ENCODE measurements at regions not wholly inside any gene's neighbourhood (a gene's known extent, or its start where the extent isn't known, plus 50 kb on each side); places are given as distances from the start of the nearest gene placed in this dataset.
"Not testable (repeated sequence)": the region's sequence is repeated elsewhere in the genome, so short reads cannot be mapped to it uniquely, and the experiment has no call there.

DNA sequence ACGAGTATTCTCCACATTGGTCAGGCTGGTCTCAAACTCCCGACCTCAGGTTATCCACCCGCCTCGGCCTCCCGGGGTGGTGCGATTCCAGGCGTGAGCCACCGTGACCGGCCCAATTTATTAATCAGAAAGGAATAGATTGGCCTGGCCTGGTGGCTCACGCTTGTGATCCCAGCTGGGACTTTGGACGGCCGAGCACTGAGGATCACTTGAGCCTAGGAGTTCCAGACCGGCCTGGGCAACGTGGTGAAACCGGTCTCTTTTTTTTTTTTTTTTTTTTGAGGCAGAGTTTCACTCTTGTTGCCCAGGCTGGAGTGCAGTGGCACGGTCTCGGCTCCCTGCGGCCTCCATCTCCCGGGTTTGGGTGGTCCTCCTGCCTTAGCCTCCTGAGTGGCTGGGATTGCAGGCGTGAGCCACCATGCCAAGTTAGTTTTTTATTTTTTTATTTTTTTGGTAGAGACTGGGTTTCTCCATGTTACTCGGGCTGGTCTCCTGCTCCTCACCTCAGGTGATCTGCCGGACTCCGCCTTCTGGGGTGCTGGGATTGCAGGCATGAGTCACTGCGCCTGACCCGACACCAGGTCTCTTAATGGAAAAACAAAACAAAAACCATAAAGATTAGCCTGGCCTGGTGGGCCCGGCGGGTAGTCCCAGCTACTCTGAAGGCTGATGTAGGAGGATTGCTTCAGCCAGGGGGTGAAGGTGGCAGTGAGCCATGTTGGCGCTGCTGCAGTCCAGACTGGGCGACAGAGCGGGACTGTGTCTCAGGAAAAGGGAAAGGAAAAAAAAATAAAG is 141.0 kb downstream of the GOLGA6L22 start:
- H3K36me3 Mint-ChIP-seq; ATAC-seq; H3K4me3 ChIP-seq (ENCODE audit: low read length); H3K4me3 Mint-ChIP-seq; H3K27me3 Mint-ChIP-seq; CTCF ChIA-PET; intact Hi-C loops (cut with micrococcal nuclease); H3K9me3 Mint-ChIP-seq; H3K9me3 ChIP-seq (ENCODE audit: control insufficient read depth in 2 of 3, low read length in 3 of 3); H3K36me3 ChIP-seq (ENCODE audit: control insufficient read depth in 2 of 3, insufficient read depth in 3 of 3, low read length in 3 of 3); H3K27me3 ChIP-seq (ENCODE audit: control insufficient read depth in 2 of 2, insufficient read depth in 2 of 2, low read length in 2 of 2); DNase-seq; H3K27ac Mint-ChIP-seq; POLR2A ChIA-PET; H3K27ac ChIP-seq (ENCODE audit: low read depth, low read length); H3K4me1 ChIP-seq (ENCODE audit: control insufficient read depth in 2 of 2, insufficient read depth in 2 of 2, low read length in 2 of 2); H3K4me1 Mint-ChIP-seq: not testable (repeated sequence)

DNA sequence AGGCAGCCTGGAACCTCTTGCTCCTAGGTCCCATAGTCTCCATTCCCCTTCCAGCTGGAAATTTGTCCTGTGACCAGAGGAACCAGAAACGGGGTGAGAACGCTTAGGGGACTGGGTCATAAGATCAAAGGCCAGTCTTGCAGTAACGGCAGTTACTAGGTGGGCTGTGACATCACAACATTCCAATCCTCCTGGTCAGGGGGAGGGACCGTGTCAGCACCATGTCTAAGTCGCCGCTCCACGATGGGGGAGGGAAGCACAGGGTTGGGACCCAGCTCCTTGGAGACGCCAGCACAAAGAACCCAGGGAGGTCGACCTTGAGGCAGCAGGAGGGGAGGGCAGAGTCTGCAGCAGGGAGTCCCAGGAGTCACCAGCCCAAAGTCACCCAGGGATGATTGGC is 158.3 kb downstream of the GOLGA6L22 start:
- H3K9me3 Mint-ChIP-seq; H3K4me3 Mint-ChIP-seq; H3K4me3 ChIP-seq (ENCODE audit: low read length); POLR2A ChIA-PET; H3K36me3 Mint-ChIP-seq; H3K27ac Mint-ChIP-seq; H3K4me1 Mint-ChIP-seq; H3K27ac ChIP-seq (ENCODE audit: low read depth, low read length); H3K27me3 ChIP-seq (ENCODE audit: control insufficient read depth in 2 of 2, insufficient read depth in 2 of 2, low read length in 2 of 2); ATAC-seq; CTCF ChIA-PET; H3K4me1 ChIP-seq (ENCODE audit: control insufficient read depth in 2 of 2, insufficient read depth in 2 of 2, low read length in 2 of 2); intact Hi-C loops (cut with micrococcal nuclease); H3K9me3 ChIP-seq (ENCODE audit: control insufficient read depth in 2 of 3, low read length in 3 of 3); H3K27me3 Mint-ChIP-seq; DNase-seq; H3K36me3 ChIP-seq (ENCODE audit: control insufficient read depth in 2 of 3, insufficient read depth in 3 of 3, low read length in 3 of 3): not testable (repeated sequence)

DNA sequence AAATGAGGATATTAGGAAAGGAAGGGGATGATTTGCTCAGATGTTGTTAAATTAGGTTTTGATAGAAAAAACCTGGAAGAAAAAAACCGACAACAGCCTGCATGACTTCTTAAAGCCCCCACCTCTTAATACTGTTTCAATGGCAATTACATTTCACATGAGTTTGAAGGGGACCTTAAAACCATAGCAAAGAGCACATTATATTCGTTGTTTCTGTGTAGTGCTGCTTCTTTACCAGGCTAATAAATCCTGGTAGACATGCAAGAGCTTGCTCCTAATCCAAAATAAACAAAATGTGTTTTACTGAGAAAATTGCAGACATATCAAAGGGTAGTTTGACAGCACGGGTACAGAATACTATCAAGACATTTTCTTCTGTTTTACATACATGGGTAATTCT is 154.7 kb upstream of the NIPA1 start:
- H3K4me1 Mint-ChIP-seq; POLR2A ChIA-PET; H3K27me3 Mint-ChIP-seq; H3K27ac Mint-ChIP-seq; H3K27ac ChIP-seq (ENCODE audit: low read depth, low read length); H3K4me1 ChIP-seq (ENCODE audit: control insufficient read depth in 2 of 2, insufficient read depth in 2 of 2, low read length in 2 of 2); H3K9me3 ChIP-seq (ENCODE audit: control insufficient read depth in 2 of 3, low read length in 3 of 3); DNase-seq; ATAC-seq; H3K36me3 ChIP-seq (ENCODE audit: control insufficient read depth in 2 of 3, insufficient read depth in 3 of 3, low read length in 3 of 3); H3K9me3 Mint-ChIP-seq; H3K4me3 Mint-ChIP-seq; H3K4me3 ChIP-seq (ENCODE audit: low read length); intact Hi-C loops (cut with micrococcal nuclease); H3K27me3 ChIP-seq (ENCODE audit: control insufficient read depth in 2 of 2, insufficient read depth in 2 of 2, low read length in 2 of 2); H3K36me3 Mint-ChIP-seq; CTCF ChIA-PET: not testable (repeated sequence)

DNA sequence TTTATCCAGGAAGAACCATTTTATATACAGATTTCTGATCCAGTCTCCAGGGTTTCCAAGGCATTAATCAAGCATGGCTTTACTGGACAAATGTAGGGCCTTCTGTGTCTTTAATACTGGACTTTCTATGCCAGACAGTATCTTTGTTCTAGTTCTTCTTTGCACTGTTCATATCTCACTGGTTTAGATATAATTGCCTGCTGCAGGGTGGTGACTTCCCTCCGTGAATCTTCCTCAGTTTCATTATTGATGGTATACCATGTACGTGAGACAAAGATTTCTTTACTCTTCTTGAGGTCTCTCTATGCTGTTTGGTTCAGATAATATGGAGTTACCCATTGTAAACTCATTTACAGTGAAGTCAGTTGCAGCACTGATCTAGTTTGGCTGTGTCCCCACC is 146.5 kb upstream of the NIPA1 start:
- H3K27ac Mint-ChIP-seq; ATAC-seq; POLR2A ChIA-PET; H3K27ac ChIP-seq (ENCODE audit: low read depth, low read length); intact Hi-C loops (cut with micrococcal nuclease); H3K9me3 Mint-ChIP-seq; H3K27me3 ChIP-seq (ENCODE audit: control insufficient read depth in 2 of 2, insufficient read depth in 2 of 2, low read length in 2 of 2); H3K4me1 ChIP-seq (ENCODE audit: control insufficient read depth in 2 of 2, insufficient read depth in 2 of 2, low read length in 2 of 2); H3K9me3 ChIP-seq (ENCODE audit: control insufficient read depth in 2 of 3, low read length in 3 of 3); DNase-seq; H3K36me3 ChIP-seq (ENCODE audit: control insufficient read depth in 2 of 3, insufficient read depth in 3 of 3, low read length in 3 of 3); H3K4me3 ChIP-seq (ENCODE audit: low read length); H3K4me1 Mint-ChIP-seq; H3K4me3 Mint-ChIP-seq; H3K36me3 Mint-ChIP-seq; CTCF ChIA-PET: not testable (repeated sequence)
- peaks cover 6 to 21% (median 15%) of the 10 kb centered on the region in 5 donors for H3K27me3 Mint-ChIP-seq

DNA sequence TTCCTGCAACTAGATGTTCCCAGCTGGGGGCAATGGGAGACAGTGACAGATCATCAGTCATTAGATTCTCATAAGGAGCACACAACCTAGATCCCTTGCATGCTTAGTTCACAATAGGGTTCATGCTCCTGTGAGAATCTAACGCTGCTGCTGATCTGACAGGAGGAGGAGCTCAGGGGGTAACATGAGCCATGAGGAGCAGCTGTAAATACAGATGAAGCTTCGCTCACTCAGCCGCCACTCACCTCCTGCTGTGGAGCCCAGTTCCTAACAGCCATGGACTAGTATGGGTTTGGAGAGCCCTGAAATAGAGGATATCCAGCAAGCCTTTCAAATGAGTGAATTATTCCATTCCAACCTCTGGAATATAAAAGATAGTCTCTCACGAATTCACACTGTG is 137.0 kb upstream of the NIPA1 start:
- POLR2A ChIA-PET; H3K4me1 Mint-ChIP-seq; H3K4me1 ChIP-seq (ENCODE audit: control insufficient read depth in 2 of 2, insufficient read depth in 2 of 2, low read length in 2 of 2); H3K9me3 Mint-ChIP-seq; H3K4me3 ChIP-seq (ENCODE audit: low read length); CTCF ChIA-PET; ATAC-seq; H3K9me3 ChIP-seq (ENCODE audit: control insufficient read depth in 2 of 3, low read length in 3 of 3); H3K36me3 Mint-ChIP-seq; H3K27ac Mint-ChIP-seq; intact Hi-C loops (cut with micrococcal nuclease); DNase-seq; H3K27me3 ChIP-seq (ENCODE audit: control insufficient read depth in 2 of 2, insufficient read depth in 2 of 2, low read length in 2 of 2); H3K4me3 Mint-ChIP-seq; H3K36me3 ChIP-seq (ENCODE audit: control insufficient read depth in 2 of 3, insufficient read depth in 3 of 3, low read length in 3 of 3); H3K27ac ChIP-seq (ENCODE audit: low read depth, low read length): not testable (repeated sequence)
- peaks cover 0 to 35% (median 9%) of the 10 kb centered on the region in 5 donors for H3K27me3 Mint-ChIP-seq

DNA sequence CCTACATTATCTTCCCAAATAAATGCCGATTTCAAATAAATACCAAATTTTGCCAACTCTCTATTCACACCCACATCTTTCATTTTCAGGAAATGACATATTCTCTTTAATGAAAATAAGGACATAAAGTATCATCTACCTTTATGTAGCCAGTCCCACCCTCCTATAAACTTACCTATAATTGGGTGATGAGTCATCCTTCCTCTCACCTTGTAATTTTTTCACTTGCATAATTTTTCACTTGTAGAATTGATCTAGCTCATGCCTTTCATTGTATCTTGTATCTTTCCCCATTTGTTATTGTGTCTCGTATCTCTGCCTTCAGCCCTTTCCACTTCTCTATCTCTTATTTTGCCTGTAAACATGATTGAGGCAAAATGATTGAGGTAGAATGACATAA is 135.3 kb upstream of the NIPA1 start:
- POLR2A ChIA-PET; H3K27me3 ChIP-seq (ENCODE audit: control insufficient read depth in 2 of 2, insufficient read depth in 2 of 2, low read length in 2 of 2); DNase-seq; H3K4me1 Mint-ChIP-seq; H3K4me3 ChIP-seq (ENCODE audit: low read length); H3K9me3 ChIP-seq (ENCODE audit: control insufficient read depth in 2 of 3, low read length in 3 of 3); H3K27ac Mint-ChIP-seq; intact Hi-C loops (cut with micrococcal nuclease); H3K36me3 Mint-ChIP-seq; H3K4me1 ChIP-seq (ENCODE audit: control insufficient read depth in 2 of 2, insufficient read depth in 2 of 2, low read length in 2 of 2); CTCF ChIA-PET; H3K27ac ChIP-seq (ENCODE audit: low read depth, low read length); H3K4me3 Mint-ChIP-seq; H3K36me3 ChIP-seq (ENCODE audit: control insufficient read depth in 2 of 3, insufficient read depth in 3 of 3, low read length in 3 of 3); H3K9me3 Mint-ChIP-seq; ATAC-seq: not testable (repeated sequence)
- H3K27me3 Mint-ChIP-seq, result peaks cover 0 to 35% (median 3%) of the 10 kb centered on the region in 5 donors

DNA sequence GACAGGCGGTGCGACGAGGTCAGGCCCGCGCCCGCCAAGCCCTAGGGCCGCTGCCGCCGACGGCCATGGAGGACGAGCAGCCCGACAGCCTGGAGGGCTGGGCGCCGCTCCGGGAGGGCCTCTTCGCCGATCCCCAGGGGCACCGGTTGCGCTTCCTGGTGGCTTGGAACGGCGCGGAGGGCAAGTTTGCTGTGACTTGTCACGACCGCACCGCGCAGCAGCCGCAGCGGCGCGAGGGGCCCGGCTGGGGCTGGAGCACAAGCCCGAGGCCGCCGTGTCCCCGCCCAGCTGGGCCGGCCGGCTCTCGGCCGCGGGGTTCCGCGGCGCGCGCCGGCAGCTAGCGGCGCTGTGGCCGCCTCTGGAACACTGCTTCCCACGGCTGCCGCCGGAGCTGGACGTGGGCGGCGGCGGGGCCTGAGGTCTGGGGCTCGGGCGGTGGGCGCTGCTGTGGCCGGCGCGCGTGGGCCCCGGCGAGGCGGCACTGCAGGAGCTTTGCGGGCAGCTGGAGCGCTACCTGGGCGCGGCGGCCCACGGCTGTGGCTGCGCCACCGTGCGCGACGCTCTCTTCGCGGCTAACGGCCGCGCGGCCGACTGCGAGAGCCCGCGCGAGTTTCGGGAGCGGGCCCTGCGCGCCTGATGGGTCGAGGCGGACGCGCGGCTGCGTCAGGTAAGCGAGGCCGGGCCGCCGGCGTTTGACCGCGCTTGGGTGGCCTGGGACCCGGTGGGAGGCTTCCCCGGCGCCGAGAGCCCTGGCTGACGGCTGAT is 122.0 kb upstream of the NIPA1 start:
- ATAC-seq (peak; percentile 87), DNase-seq (peak; percentile 21 to 52 (median 38))
- H3K9me3 Mint-ChIP-seq; H3K4me1 ChIP-seq (ENCODE audit: control insufficient read depth in 2 of 2, insufficient read depth in 2 of 2, low read length in 2 of 2); POLR2A ChIA-PET; H3K27me3 ChIP-seq (ENCODE audit: control insufficient read depth in 2 of 2, insufficient read depth in 2 of 2, low read length in 2 of 2); H3K36me3 Mint-ChIP-seq; H3K9me3 ChIP-seq (ENCODE audit: control insufficient read depth in 2 of 3, low read length in 3 of 3); CTCF ChIA-PET; H3K36me3 ChIP-seq (ENCODE audit: control insufficient read depth in 2 of 3, insufficient read depth in 3 of 3, low read length in 3 of 3); intact Hi-C loops (cut with micrococcal nuclease): not testable (repeated sequence)
- Histone ChIP-seq H3K27ac (ENCODE audit: low read depth, low read length) (peak overlapping the region; percentile 63), H3K4me3 (ENCODE audit: low read length) (peak overlapping the region; percentile 20)
- Mint-ChIP-seq H3K4me3 (peak overlapping the region in 9 of 10 donors; percentile 79 to 94 (median 88)), H3K27ac (peak overlapping the region in 6 of 9 donors; percentile 33 to 92 (median 86)), H3K27me3 (peaks cover 0 to 37% (median 0%) of the 10 kb centered on the region in 5 donors), H3K4me1 (peaks cover 7 to 24% (median 20%) of the 10 kb centered on the region in 7 donors)

All from naive thymus-derived CD4-positive, alpha-beta T cell (primary cell).